HG03066 (cell line): ENCODE measurements at regions not wholly inside any gene's neighbourhood (a gene's known extent, or its start where the extent isn't known, plus 50 kb on each side); places are given as distances from the start of the nearest gene placed in this dataset.

Experiments used
- ATAC-seq: cut with Tn5 transposase; IDR thresholded peaks from one replicate; pipeline ENCODE4 v1.9.1; 2021; ENCODE audit warnings: low read depth; ENCODE audit not compliant: unreplicated experiment

DNA sequence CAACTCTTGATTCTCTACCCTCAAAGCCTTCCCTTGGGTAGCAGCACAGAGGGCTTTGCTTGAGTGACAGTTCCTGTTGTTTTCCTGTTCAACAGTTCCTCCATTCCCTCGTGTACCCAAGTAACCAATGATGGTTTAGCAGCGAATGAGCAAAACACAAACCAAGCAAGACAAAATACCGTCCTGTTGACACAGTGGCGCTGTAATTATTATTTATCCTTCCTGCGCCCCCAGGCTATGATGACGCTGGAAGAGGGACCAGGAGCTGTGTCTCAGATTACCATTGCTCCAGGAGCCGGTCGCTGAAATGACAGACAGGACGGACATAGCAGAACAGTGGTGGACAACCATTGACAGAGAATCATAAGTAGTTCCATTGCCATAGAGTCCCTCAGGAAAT lies 154.8 kb downstream of the GADD45G start:
- ATAC-seq = no peak

DNA sequence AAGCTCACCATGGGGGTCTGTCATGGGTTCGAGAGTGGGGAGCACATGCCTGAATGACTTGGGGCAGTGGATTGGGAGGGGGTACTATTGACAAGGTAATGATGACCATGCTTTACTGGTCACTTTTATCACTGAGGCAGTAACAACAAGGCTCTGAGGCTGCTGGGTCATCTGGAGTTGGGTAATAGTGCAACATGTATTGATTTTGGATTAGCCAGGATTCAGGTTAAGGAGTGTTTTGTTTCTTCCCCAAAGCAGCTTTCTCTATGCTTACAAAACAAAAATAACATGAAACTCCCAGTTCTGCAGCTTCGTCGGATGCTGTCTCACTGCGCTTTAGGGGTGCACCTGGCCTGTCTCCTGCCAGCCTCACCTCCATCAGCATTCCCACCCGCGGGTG lies 155.3 kb downstream of the GADD45G start:
- no peak for ATAC-seq

DNA sequence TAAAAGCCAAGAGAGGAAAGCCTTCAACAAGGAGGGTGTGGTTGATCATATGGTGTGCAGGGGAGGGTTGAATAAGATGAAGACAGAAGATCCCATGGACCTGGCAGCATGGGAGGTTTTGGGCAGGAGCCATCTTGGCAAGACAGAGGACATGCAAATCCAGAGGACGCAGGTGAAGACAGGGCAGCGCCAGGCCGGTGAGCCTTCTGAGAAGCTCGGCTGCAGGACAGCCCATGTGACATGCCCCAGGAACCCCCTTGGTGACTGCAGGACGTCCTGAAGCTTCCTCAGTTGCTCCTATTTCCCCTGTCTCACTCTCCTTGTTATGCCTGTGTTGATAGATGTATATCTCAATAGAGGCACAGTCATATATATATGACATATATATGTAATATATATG lies 159.4 kb downstream of the GADD45G start:
- no peak for ATAC-seq

DNA sequence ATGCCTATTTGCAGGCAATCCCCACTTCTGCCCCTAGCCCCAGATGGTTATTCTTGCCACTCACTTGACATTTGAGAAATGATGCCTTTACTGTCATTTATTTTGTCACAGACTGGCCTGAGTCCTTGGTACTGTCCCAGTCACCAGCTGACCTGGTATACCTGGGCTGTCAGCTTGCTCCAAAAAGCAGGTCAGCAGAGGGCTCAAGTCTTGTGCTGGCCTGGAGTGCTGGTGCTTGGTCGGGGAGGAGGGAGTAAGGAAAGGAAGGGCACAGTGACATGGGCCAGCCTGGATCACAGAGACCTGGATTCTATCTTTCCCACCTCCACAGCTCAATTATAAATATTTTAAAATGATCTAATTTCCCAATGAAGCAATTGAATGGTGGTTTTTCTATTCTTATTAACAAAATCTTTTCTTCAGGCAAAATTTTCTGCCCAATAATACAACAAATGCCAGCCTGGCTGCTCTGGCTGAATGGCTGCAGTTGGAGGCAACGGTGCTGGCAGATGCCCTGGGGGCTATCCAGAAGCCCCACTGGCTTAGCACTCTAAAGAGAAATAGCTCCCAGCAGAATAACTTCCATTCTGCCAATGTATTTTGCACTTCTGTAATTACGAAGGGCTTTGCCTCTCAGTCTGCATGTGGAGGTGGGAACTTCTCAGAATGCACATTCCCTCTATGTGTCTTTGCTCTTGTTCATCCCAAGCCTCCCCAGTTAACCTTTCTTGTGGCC lies 160.6 kb downstream of the GADD45G start:
- no peak for ATAC-seq

DNA sequence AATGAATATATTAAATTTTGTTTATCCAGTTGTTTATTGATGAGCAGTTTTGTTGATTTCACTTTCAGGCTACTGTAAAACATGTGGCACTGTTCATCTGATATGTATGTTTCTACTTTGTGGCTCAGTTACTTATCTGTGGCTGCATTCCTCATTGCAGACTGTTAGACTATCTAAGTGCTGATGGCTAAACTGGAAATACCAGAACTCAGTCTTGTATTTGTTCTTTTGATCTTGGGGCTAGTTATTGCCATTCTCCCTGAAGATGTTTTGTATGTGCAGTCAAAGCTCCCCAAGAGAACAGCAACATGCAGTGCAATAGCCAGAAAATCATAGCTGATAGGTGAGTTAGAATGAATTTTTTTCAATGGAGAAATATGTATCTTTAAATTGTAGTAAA lies 162.2 kb downstream of the GADD45G start:
- no peak for ATAC-seq

DNA sequence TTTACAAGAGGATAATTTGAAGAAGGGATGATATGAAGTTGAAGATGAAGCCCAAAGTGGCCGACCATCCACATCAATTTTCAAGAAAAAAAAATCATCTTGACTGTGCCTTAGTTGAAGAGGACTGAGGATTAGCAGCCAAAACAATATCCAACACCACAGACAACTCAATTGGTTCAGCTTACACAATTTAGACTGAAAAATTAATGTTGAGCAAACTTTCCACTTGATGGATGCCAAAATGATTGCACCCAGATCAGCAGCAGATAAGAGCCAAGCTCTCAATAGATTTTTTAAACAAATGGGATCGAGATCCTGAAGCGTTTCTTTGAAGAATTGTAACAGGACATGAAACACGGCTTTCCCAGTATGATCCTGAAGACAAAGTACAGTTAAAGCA lies 163.2 kb downstream of the GADD45G start:
- ATAC-seq = no peak

DNA sequence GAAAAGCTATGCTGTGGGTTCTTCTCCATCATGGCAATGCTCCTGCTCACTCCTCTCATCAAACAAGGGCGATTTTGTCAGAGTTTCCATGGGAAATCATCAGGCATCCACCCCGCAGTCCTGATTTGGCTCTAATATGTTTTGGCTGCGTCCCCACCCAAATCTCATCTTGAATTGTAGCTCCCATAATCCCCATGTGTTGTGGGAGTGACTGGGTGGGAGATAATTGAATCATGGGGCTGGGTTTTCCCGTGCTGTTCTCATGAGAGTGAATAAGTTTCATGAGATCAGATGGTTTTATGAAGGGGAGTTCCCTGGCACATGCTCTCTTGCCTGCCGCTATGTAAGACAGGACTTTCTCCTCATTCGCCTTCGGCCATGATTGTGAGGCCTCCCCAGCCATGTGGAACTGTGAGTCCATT lies 163.8 kb downstream of the GADD45G start:
- ATAC-seq = no peak

DNA sequence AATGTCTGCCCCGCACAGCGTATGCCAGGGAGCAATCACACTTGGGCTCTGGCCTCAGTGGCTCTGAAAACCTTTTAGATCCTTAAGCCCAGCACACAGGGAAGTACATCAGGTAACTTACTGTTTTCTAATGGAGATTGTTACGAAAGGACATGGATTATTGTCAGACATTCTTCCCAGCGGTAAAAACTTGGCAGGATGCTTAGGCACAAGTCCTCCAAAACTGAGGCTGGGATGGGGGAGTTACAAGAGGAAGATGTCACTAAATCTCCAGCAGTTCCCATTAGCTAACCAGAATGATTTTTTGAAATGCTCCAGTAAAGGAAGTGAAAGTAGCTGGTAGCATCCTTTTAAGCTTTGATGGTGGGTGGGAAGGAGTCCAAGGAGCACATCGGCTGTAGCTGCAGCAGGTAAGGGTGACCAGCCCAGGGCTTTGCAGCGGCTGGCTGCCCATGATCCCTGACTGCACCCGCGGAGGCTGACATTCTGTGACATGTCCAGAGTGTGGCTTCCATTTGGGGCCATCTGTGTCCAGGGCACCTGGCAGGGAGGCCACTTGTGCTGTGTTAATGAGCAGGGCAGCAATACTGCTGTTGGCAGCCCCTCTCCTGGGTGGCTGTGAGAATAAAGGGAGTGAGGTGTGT lies 165.8 kb downstream of the GADD45G start:
- no peak for ATAC-seq

DNA sequence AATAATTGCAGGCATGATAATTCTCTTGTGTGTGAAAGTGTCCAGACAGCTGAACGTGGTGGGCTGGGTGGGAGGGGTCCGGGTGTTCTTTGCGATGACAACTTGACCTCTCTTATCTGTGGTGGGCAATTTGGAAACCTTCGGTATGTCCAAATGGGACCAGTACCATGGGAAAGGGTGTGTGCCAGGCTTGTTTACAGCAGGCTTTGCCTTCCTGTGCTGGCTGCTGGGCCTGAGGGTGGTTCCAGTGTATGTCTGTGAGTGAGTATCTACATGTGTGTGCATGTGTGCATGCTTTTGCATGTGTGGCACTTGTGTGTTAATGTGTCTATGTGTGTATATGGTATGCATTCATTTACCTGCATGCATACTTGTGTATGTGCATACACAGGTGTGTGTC lies 166.4 kb downstream of the GADD45G start:
- ATAC-seq = no peak

DNA sequence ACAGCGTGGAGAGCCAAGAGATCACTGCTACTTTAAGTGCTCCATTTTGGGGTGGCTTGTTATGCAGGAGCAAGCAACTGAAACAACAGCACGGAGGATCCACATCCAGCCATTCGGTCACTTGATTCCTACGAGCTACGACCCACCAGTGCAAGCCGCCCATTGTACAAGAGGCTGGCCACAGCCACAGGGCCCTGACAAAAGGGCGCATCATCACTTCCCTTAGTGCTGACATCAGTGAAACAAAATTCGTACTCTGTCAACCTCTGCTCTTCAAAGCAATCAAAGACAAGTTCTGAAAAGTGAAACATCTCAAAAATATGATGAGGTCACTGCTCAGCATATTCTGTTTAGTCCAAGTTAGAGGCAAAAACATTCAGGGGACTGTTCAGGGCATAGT lies 168.4 kb downstream of the GADD45G start:
- ATAC-seq = no peak

DNA sequence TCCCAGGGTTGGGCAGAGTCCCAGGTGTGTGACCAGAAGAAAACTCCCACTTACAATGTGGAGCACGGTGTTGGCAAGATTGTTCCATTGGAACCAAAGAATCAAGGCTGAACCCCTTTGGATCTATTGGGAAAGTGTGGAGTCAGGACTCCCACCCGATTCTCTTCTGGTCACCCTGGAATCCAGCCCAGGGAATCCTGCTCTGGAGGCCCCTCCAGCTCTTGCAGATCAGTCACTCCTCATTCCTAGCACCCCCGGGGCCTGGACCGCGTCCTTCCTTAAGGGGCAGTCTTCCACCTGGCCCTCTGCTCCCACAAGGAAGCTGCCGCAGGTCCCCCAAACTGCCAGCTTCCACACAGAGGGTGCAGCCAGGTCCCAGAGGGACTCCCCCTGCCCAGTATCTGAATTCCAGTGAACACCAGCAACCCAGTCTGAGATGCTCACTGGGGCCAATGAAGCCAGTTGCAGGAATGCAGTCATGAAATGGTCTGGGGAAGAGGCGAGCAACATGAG lies 170.1 kb downstream of the GADD45G start:
- ATAC-seq = no peak

DNA sequence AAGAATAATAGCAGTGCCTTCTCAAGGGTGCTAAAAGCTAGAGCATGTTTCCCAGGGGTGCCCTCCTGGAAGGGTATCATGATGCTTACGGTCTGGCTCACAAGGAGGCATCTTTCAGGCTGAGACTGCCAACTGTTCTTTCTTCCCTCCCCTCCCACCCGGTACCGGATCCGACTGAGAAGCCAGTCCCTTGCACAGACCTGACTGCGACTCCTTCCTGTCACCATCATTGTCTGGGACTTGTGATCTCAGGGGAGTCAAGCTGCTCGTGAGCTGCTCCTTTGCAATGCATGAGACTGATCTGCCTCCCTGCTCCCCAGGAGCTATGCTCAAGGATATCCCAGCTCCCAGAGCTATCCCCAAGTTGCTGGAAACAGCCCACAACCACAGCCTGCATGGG lies 170.8 kb downstream of the GADD45G start:
- no peak for ATAC-seq

DNA sequence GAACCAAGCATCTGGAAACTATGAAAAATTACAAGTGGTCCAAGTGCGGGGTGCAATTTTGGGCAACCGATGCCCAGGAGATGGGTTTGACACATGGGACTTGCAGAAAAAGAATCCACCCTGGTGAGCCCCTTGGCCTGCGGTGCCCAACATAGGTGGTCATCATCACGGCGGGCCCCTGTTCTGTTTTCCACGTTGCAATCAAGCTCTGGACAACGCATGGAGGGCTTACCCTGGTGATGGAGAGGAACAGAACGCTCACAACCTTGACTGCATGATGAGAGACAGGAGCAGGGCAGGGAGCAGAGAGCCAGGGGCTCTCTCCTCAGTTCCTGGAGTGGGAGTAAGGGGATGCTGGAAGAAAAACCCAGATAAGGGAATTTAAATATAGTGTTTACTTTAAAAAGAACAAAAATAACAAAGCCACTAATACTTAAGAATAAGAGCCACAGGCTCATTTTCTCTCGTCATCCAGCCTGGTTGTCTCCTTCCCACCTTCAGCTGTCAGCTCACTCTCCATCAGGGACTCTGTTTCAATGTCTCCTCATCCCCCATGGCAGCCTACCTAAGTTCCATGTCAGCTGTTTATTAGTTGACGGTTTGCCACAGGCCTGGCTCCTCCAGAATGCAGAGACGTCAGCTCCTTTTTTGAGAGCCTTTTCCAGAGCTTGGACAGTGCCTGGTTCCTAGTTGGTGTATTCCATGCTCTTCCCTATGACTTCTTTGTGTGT lies 172.1 kb downstream of the GADD45G start:
- no peak for ATAC-seq

DNA sequence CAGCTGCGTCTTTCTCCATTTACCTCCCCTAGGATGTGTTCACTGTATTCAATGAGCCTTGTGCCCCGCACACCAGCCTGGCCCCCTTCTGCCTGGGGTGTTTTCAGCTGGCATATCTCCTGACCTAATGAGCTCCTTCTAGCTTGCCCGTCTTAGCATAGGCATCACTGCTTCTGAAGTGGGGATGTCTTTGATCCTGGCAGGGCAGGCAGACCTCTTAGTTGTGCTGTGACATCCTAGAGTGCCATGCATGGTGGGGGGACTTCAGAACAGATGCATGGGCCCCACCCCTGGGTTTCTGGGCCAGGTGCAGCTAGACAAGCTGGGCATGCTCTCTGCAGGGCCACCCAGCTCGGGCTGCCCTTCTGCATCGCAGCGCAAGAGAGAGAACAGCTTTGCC lies 172.7 kb downstream of the GADD45G start:
- ATAC-seq = no peak

DNA sequence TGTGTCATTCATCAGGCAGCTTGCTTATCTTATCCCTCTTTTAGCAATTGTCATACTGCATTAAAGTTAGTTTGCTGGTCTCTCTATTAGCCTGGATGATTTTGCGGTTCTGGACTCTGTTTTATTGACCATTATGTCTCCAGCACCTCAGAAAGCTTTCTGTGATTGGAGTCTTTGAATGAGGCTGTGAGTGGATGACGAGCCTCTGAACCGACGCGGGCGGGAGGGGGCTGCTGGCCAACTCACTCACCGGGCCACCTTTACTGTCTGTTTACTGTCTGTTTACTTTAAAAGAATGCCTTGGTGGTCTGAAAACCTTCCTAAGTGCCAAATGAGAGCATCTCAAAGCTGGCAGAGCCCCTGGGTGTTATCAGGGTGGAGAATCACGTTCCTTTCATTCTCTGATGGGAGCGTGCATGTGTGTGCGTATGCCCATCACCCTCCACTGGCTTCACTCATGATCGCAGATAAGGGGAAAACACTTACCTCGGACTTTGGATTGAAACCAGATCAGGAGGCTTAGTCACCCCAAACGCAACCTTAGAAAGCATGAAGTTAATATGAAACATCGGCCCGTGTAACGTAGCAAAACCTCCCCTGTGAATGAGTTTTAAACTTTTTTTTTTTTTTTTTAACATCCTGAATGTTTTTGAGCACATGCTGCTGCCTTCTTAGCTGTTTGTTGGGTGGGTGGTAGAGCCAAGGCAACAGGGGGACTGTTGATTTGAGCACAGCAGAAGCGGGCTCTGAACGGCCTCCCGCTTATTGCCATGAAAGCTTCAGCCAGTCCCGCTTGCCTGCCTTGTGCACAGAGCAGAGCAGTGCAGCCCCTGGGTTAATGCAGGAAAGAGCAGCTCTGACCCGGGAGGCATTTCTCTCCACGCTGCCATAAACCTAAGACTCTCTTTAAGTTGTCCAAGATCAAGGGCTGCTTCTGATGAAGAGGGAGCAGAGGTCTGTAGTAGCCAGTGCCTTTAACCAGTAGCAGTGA lies 173.6 kb downstream of the GADD45G start:
- ATAC-seq = no peak

DNA sequence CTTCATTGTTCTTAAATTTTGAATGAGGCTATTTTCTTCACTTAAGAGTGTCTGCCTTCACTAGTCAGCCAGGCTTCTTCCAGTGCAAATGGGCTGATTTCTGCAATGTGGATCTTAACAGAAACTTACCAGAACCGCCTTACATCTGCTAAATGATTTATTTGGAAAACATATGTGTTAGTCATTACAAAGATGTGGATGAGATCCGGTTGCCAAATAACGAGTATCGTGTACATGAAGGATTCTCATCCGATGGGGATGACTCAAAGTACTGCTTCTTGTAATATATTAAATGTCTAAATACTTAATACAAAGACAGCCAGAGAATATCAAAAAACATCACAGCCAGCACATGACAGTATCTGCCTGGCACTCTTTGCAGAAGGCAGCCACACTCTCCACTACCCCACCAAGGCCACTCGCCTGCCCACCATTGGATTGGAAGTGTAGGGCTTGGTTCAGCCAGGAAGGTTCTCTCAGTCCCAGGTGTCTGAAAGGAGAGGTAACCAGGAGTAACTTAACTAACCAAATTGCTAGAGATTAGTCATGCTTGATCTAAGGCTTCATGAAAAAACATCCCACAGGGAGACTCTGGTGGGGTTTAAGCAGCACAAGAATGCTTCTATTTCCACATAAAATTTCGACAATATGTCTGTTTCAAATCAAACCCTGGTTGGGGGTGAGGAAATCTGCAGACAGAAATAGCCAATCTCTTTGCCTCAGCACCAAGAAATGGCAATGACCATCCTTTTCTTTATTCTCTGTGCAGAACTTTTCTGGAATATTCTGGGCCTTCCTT lies 174.8 kb downstream of the GADD45G start:
- no peak for ATAC-seq

DNA sequence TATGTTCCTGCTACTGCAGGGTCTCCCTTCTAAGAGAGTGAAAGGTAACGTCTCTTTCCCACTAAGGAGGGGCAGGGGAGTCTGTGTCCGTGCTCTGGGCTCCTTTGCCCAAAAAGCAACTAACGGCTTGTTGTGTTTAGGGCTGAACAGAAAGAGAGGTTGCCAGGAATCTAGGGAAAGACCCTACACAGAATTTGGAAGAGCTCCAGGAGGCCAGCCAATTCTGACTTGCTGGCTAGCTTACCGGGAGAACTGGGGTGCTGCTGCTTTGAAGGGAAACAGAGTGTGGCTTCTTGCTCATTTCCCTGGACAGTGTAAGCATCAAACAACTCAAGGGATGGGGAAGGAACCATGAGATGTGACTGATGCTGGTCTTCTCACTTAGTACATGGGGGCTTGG lies 176.1 kb downstream of the GADD45G start:
- ATAC-seq = no peak

DNA sequence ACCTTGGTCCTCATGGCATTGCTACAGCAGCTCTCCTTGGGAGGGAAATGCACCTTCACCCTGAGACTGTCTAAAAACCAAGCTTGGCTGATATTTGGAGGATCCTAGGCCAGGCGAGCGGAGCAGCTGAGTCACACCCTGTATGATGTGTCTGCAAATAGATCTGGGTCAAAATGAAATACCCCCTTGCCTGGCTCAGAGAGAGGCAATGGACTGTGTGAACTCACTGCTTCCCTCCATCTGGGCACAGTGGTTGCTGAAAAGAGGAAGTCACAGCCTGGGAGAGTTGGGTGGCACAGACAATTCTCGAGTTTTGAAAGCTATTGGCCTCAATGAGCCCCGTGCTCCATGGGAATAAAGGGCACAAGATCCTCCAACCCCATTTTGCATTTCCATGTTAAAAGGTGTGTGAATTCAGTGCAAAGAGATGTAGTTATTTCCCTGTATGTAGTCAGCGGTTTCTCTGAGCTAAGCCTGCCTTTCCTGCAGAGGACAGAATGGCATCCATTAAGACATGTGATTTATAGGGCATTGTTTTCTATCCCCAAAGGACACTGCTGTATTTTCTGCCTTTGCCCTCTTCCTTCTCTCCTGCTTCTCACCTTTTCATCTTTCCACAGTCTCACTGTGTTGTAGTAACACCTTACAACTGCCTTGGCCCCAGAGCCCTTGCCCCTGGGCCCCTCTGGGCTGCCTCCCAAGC lies 177.2 kb downstream of the GADD45G start:
- ATAC-seq = no peak

DNA sequence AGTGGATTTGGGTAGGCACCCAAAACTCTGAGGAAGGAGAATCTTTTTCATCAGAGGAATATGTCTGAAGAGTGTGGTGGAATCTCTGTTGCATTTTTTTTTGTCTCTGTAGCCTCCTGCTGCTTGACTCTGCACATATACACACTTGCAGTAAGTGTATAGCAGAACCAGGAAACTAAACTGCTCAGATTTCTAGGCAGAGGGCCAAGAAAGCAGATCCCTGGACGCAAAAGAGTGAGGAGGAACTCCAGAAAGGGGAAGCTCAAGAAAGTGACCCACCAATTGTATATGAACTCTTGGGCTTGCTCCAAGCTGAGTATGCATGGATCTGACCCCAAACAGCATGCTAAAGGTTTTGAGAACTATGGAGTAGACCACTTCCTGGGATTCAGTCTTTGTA lies 181.8 kb downstream of the GADD45G start:
- no peak for ATAC-seq
